ENCODE measurements at regions not wholly inside any gene's neighbourhood (a gene's known extent, or its start where the extent isn't known, plus 50 kb on each side); places are given as distances from the start of the nearest gene placed in this dataset.
A peak's percentile ranks its signal among the peaks of the same experiment; 100 is the strongest.

DNA sequence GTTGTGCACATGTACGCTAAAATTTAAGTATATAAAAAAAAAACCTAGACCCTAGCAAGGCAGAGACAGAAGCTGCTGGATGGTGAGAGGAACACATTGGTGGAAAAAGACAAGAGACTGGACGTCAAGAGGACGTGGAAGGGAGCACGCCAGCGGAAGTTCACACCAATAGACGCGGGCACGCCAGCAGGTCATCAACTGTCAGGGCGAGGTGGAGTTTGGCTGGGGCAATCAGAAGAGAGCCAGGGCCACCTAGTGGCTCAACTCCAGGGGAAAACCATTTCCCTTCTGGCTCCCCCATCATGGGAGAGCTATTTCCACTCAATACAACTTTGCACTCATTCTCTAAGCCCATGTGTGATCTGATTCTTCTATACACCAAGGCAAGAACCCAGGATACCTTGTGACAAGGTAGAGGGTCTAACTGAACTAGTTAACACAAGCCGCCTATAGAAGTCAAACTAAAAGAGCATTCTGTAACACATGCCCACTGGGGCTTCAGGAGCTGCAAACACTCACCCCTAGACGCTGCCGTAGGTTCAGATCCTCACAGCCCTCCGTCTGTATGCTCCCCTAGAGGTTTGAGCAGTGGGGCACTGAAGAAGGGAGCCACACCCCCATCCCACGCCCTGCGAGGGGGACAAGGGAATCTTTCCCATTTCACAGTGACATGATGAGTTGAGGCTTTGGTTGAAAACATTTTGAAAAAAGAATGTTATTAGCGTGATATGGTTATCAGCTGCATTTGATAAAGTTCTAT lies 702.7 kb downstream of the TMTC2 start:
- no peaks in the 10 kb centered on the region for H3K36me3 ChIP-seq (ENCODE audit: control insufficient read depth in 2 of 3, insufficient read depth in 3 of 3, low read length in 3 of 3)
- no peaks in the 10 kb centered on the region for H3K4me1 ChIP-seq (ENCODE audit: control insufficient read depth in 2 of 3, insufficient read depth in 2 of 3, low read depth in 1 of 3, low read length in 3 of 3)
- no peak for DNase-seq
- H3K27me3 ChIP-seq (ENCODE audit: control insufficient read depth, insufficient read depth, low read length) = no peaks in the 10 kb centered on the region
- no peak overlapping the region for H3K4me3 ChIP-seq (ENCODE audit: low read length in 3 of 3)
- H3K27ac ChIP-seq (ENCODE audit: low read depth in 2 of 2, low read length in 2 of 2) = no peak overlapping the region
- no peaks in the 10 kb centered on the region for H3K9me3 ChIP-seq (ENCODE audit: control insufficient read depth in 2 of 3, insufficient read depth in 1 of 3, low read length in 3 of 3)
- intact Hi-C loops (cut with DNase I) = no loop called here
- no peak overlapping the region for H3K9ac ChIP-seq (ENCODE audit: low read length in 3 of 3)
- TF ChIP-seq, protein P1, sequence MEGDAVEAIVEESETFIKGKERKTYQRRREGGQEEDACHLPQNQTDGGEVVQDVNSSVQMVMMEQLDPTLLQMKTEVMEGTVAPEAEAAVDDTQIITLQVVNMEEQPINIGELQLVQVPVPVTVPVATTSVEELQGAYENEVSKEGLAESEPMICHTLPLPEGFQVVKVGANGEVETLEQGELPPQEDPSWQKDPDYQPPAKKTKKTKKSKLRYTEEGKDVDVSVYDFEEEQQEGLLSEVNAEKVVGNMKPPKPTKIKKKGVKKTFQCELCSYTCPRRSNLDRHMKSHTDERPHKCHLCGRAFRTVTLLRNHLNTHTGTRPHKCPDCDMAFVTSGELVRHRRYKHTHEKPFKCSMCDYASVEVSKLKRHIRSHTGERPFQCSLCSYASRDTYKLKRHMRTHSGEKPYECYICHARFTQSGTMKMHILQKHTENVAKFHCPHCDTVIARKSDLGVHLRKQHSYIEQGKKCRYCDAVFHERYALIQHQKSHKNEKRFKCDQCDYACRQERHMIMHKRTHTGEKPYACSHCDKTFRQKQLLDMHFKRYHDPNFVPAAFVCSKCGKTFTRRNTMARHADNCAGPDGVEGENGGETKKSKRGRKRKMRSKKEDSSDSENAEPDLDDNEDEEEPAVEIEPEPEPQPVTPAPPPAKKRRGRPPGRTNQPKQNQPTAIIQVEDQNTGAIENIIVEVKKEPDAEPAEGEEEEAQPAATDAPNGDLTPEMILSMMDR (IDR thresholded peaks at IDR 0.05; ENCODE audit: borderline replicate concordance, extremely low read depth, insufficient read depth) = peak; percentile 33
- FAIRE-seq = no peak

DNA sequence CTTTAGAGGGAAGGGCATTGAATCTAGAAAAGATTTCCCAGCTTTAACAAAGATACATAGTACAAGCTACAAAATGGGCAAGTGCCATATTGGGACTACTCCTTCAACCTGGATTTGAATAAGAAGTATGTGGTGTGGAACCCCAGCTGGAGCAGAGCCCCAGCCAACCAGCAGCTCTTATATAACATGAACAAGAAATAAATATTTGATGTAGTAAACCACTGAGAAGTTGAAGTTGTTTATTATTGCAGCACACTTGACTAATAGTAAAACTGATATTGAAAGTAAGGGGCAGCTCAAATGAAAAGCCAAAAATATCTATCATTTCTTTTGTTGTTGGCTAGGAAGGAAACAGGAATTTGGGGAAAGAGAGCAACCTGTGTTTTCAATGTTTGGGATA lies 701.8 kb downstream of the TMTC2 start:
- DNase-seq (no peak), FAIRE-seq (no peak)
- intact Hi-C loops (cut with DNase I) = no loop called here
- Histone ChIP-seq H3K4me1 (ENCODE audit: control insufficient read depth in 2 of 3, insufficient read depth in 2 of 3, low read depth in 1 of 3, low read length in 3 of 3) (no peaks in the 10 kb centered on the region), H3K27me3 (ENCODE audit: control insufficient read depth, insufficient read depth, low read length) (no peaks in the 10 kb centered on the region), H3K4me3 (ENCODE audit: low read length in 3 of 3) (no peak overlapping the region), H3K27ac (ENCODE audit: low read depth in 2 of 2, low read length in 2 of 2) (no peak overlapping the region), H3K36me3 (ENCODE audit: control insufficient read depth in 2 of 3, insufficient read depth in 3 of 3, low read length in 3 of 3) (no peaks in the 10 kb centered on the region), H3K9me3 (ENCODE audit: control insufficient read depth in 2 of 3, insufficient read depth in 1 of 3, low read length in 3 of 3) (no peaks in the 10 kb centered on the region), H3K9ac (ENCODE audit: low read length in 3 of 3) (no peak overlapping the region)
- TF ChIP-seq, protein P1 (IDR thresholded peaks at IDR 0.05; ENCODE audit: borderline replicate concordance, extremely low read depth, insufficient read depth) = no peak

DNA sequence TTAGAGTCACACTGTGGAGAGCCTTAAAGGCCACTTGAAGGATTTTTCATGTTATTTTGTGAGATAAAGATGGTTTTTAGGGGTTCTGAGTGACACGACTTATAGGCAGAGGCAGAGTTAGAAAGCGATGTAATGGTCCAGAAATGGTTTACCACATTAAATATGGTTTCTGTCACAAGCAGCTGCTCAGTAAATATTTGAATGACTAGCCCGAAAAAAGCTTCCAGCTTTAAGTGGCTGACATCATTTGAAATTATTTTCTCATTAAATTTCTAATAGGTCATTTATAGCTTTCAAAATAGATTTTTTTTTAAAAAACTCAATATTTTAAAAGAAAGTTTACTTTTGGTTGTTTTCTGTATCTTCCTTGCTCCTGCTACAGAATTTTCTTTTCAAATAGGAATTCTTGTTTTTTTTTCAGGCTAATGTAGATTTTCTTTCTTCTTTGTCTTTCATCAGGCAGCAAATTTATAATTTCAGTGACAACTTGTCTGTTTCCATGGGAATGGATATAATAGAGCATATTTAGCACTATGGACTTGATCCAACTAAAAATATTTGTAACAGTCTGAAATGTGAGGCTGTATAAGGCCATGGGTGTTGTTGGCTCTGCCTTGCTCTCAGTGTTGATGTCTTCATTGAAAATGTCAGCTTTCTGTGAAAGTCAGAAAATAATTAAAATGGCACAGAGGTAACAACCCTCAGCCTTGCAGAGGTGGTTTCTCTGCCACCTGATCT lies 700.0 kb downstream of the TMTC2 start:
- H3K9me3 ChIP-seq (ENCODE audit: control insufficient read depth in 2 of 3, insufficient read depth in 1 of 3, low read length in 3 of 3) = no peaks in the 10 kb centered on the region
- H3K4me3 ChIP-seq (ENCODE audit: low read length in 3 of 3) = no peak overlapping the region
- TF ChIP-seq, protein P1 (IDR thresholded peaks at IDR 0.05; ENCODE audit: borderline replicate concordance, extremely low read depth, insufficient read depth) = no peak
- no peak overlapping the region for H3K27ac ChIP-seq (ENCODE audit: low read depth in 2 of 2, low read length in 2 of 2)
- no peaks in the 10 kb centered on the region for H3K36me3 ChIP-seq (ENCODE audit: control insufficient read depth in 2 of 3, insufficient read depth in 3 of 3, low read length in 3 of 3)
- H3K4me1 ChIP-seq (ENCODE audit: control insufficient read depth in 2 of 3, insufficient read depth in 2 of 3, low read depth in 1 of 3, low read length in 3 of 3) = no peaks in the 10 kb centered on the region
- intact Hi-C loops (cut with DNase I) = no loop called here
- DNase-seq (no peak), FAIRE-seq (no peak)
- H3K27me3 ChIP-seq (ENCODE audit: control insufficient read depth, insufficient read depth, low read length) = no peaks in the 10 kb centered on the region
- no peak overlapping the region for H3K9ac ChIP-seq (ENCODE audit: low read length in 3 of 3)
